GM18873 (cell line): ENCODE measurements at regions not wholly inside any gene's neighbourhood (a gene's known extent, or its start where the extent isn't known, plus 50 kb on each side); places are given as distances from the start of the nearest gene placed in this dataset.
"Not testable (repeated sequence)": the region's sequence is repeated elsewhere in the genome, so short reads cannot be mapped to it uniquely, and the experiment has no call there.

ENCODE experiments used
- ATAC-seq: cut with Tn5 transposase; IDR thresholded peaks from one replicate; pipeline ENCODE4 v1.9.1; 2021; ENCODE audit warnings: mild to moderate bottlenecking, moderate library complexity, moderate number of reproducible peaks; ENCODE audit not compliant: unreplicated experiment, low FRiP score

DNA sequence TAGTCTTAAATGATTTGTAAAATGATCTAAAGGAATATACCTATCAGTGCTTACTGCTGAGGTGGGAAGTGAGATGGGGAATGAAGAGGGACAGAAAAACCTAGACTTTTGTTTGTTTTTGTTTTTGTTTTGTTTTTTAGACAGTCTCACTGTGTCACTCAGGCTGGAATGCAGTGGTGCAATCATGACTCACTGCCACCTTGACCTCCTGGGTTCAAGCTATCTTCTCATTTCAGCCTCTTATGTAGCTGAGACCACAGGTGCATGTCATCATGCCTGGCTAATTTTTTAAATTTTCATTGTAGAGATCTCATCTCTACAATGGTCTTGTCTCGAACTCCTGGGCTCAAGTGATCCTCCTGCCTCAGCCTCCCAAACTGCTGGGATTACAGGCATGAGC, 116.4 kb upstream of the SEM1 start:
- no peak for ATAC-seq

DNA sequence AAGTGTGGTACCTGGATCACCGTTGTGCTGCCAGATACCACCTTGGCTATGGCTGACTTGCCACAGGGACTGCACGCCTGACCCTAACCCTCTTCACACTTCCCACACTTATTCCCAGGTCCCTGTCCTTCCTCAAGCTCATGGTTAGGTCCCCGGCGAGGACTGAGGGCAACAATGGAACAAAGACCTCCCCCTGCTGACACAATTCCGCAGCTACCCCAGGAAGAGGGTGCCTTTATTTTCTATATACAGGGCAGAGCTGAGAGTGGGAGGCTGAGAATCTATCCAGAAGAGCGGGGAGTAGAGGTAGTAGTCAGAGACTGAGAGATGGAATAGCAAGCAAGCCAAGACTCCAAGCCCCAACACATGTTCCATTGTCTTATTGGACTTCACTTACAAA, 118.1 kb upstream of the SEM1 start:
- ATAC-seq = no peak

- ATAC-seq = not testable (repeated sequence)
Measured at GRCh38 chr7:96829121-96829520, 119.5 kb upstream of the SEM1 start.

DNA sequence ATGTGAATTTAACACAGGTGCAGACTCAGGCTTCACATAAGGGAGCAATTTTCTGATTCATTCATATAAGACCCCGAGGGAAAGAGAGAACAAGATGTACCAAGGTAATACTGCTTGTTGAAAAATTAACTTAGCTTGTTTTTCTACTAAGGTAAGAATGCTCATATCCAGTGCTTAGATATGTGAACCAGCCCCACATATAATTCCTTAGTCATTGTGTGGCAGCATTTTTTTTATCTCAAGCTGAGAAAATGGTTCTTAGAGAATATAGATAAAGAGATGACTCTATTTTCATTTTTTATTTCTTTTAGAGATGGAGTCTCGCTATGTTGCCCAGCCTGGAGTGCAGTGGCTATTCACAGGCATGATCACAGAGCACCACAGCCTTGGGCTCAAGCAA, 121.8 kb upstream of the SEM1 start:
- no peak for ATAC-seq

GRCh38 chr7:96832092-96832662, 122.5 kb upstream of the SEM1 start:
- no peak for ATAC-seq

- no peak for ATAC-seq
Measured at GRCh38 chr7:96833676-96834453, 124.2 kb upstream of the SEM1 start.

DNA sequence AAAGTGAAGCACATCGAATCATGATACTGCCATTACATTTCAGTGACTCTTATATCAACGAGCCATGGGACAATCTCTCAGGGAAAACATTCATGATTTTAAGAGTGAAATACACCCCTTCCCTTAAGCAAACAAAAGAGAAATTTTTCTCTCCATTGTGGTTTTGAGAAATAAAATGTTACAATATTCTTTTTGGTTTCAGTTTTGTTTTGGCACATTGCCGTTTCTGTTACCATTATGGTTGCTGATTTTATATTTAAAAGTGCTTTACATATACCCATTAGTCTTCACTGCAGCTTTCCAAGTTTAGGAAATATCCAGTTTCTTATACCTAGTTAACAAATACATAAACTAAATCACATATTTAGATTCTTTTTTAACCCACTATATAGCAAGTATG, 126.8 kb upstream of the SEM1 start:
- ATAC-seq = no peak

DNA sequence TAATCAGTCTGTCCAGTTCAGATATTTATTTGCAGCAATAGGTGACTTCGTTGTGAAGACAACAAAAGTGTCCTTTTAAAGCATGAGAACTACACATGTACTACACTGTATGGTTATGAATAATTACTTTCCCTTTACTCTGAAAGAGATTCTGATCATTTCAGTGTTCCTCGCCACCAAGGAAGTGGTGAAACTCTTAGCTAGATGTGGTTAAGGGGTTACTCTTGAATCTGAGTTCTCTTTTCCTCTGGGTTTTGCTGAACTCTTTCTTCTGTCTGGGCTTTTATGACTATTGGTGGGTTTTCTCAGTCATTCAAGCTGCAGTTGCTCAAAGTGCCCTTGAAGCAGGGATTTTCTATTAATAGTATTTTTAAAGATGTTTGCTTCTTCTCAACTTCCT, 127.9 kb upstream of the SEM1 start:
- peak; percentile 94 for ATAC-seq

DNA sequence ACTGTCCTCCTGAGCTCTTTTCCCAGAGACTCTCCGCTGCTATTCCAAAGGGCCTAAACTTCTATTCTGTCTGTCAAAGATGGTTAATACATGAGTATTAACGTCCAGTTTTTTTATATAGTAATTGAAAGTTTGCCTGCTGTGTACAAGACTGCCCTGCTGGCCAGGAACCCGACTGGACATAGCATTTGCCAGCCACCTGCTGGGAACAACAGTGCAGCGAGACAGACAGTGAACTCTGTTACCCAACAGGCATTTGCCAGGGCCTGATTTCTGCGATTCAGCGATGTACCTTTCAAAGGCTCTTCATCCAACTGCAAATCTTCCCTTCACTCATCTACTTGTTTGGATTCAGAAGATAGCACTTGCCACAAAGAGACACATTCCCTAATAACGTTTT, 128.8 kb upstream of the SEM1 start:
- ATAC-seq = no peak

GRCh38 chr7:96855139-96855538, 145.5 kb upstream of the SEM1 start:
- ATAC-seq = no peak

GRCh38 chr7:96855691-96856090, 146.0 kb upstream of the SEM1 start:
- ATAC-seq = no peak

GRCh38 chr7:96869538-96869937, 135.8 kb upstream of the DLX6 start:
- ATAC-seq = no peak

DNA sequence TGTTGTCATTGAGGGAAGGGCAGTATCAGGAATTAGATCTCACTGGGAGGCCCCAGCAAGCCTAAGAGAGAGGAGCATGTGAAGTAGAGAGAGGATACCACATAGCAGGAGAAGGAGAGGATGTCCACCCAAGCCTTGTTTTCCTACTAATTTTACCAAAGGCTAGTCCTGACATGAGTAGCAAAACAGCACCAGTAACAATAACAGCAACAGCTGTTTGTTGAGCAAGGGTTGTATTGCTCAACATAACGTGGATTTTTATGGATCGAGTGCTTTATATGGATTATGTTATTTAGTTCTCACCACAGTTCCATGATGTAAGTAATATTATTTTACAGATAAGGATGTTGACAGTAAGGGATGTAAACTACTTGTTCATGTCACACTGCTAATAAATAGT, 135.2 kb upstream of the DLX6 start:
- ATAC-seq = no peak

GRCh38 chr7:96870934-96871333, 134.4 kb upstream of the DLX6 start:
- no peak for ATAC-seq

DNA sequence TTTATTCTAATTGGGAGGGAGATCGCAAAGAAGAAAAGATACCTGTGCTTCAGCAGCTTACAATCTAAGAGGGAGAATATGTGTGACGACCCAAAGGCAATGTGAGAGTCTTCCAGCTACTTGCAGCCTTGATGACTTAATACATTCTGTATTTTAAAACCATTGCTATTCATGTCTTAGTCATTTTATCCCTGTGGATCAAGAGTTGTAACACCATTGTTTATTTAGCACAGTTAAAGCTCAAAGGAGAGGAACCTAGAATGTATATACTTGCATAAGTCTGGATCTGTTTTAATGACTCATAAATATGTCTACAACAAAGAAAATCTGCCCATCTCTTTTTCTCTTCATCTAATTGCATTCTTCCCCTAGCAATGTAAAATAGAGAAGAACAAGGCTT, 117.9 kb upstream of the DLX6 start:
- no peak for ATAC-seq

- ATAC-seq = no peak
Measured at GRCh38 chr7:96899108-96899507, 106.2 kb upstream of the DLX6 start.

GRCh38 chr7:96901822-96902445, 103.4 kb upstream of the DLX6 start:
- ATAC-seq = no peak

- no peak for ATAC-seq
Measured at GRCh38 chr7:96903906-96904305, 101.4 kb upstream of the DLX6 start.

DNA sequence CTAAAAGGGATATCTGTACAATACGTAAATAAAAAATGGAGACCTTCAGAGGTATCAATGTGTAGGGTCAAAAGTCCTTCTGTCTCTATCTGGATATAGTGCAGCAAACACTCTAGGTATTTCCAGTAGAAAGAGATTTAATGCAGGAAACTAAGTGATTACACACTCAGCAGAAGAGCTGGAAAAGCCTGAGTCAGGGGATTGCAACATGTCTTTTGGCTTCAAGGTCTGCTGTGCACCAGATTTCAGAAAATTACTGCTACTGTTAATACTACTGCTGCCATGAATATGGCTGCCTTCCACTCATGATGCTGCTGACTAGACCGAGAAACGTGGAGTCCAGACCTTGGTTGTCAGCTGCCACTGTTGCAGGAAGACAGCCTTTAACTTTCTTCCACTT, 94.9 kb upstream of the DLX6 start:
- no peak for ATAC-seq

- ATAC-seq = no peak
Measured at GRCh38 chr7:96915029-96915428, 90.3 kb upstream of the DLX6 start.

- ATAC-seq = no peak
Measured at GRCh38 chr7:96920064-96920463, 85.3 kb upstream of the DLX6 start.

DNA sequence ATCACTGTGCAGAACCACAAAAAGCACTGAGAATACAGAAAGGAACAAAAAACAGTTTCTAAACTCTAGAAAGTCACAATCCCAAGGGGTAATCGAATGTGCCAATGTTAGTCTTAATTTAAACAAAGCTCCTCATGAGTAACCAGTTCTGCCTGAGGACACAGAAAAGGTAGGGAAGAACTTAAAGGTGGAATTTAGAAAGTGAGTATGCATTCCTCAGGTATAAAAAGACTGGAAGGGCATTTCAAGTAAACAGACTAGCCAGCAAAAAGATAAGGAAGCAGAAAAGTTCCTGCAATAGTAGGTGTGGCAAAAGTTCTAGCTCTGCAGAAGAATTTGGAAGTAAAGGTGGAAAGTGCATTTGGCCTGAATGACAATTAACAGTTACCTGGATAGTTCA, 84.6 kb upstream of the DLX6 start:
- ATAC-seq = no peak
